ENCODE measurements at regions not wholly inside any gene's neighbourhood (a gene's known extent, or its start where the extent isn't known, plus 50 kb on each side); places are given as distances from the start of the nearest gene placed in this dataset.

- no peak for DNase-seq (ENCODE audit: low read depth)
- H3K4me3 ChIP-seq (ENCODE audit: control insufficient read depth, low read depth, low read length): no peak overlapping the region
- TF ChIP-seq CTCF (IDR thresholded peaks at IDR 0.05; ENCODE audit: control insufficient read depth, insufficient read depth, low read depth, low read length, missing control alignments): no peak
Measured at GRCh38 chr13:74084375-74084935, 49.7 kb downstream of the KLF12 start.

GRCh38 chr13:74082741-74083160 lies 51.5 kb downstream of the KLF12 start:
- no peak overlapping the region for H3K4me3 ChIP-seq (ENCODE audit: control insufficient read depth, low read depth, low read length)
- no peak for DNase-seq (ENCODE audit: low read depth)

GRCh38 chr13:74080762-74081161 lies 53.4 kb downstream of the KLF12 start:
- no peak for TF ChIP-seq CTCF (IDR thresholded peaks at IDR 0.05; ENCODE audit: control insufficient read depth, insufficient read depth, low read depth, low read length, missing control alignments)
- no peak overlapping the region for H3K4me3 ChIP-seq (ENCODE audit: control insufficient read depth, low read depth, low read length)
- DNase-seq (ENCODE audit: low read depth): no peak

More at GRCh38 chr13:74082741-74083160, 51.5 kb downstream of the KLF12 start:
- no peak for TF ChIP-seq CTCF (IDR thresholded peaks at IDR 0.05; ENCODE audit: control insufficient read depth, insufficient read depth, low read depth, low read length, missing control alignments)

GRCh38 chr13:74077792-74078191 lies 56.4 kb downstream of the KLF12 start:
- no peak overlapping the region for H3K4me3 ChIP-seq (ENCODE audit: control insufficient read depth, low read depth, low read length)
- no peak for DNase-seq (ENCODE audit: low read depth)
- no peak for TF ChIP-seq CTCF (IDR thresholded peaks at IDR 0.05; ENCODE audit: control insufficient read depth, insufficient read depth, low read depth, low read length, missing control alignments)

- TF ChIP-seq CTCF (IDR thresholded peaks at IDR 0.05; ENCODE audit: control insufficient read depth, insufficient read depth, low read depth, low read length, missing control alignments): no peak
Measured at GRCh38 chr13:74077375-74077774, 56.8 kb downstream of the KLF12 start.

GRCh38 chr13:74074723-74075122 lies 59.5 kb downstream of the KLF12 start:
- DNase-seq (ENCODE audit: low read depth): no peak

More at GRCh38 chr13:74077375-74077774, 56.8 kb downstream of the KLF12 start:
- H3K4me3 ChIP-seq (ENCODE audit: control insufficient read depth, low read depth, low read length): no peak overlapping the region
- DNase-seq (ENCODE audit: low read depth): no peak

More at GRCh38 chr13:74074723-74075122, 59.5 kb downstream of the KLF12 start:
- no peak overlapping the region for H3K4me3 ChIP-seq (ENCODE audit: control insufficient read depth, low read depth, low read length)
- no peak for TF ChIP-seq CTCF (IDR thresholded peaks at IDR 0.05; ENCODE audit: control insufficient read depth, insufficient read depth, low read depth, low read length, missing control alignments)
